Effector memory CD4-positive, alpha-beta T cell (primary cell): ENCODE measurements at regions not wholly inside any gene's neighbourhood (a gene's known extent, or its start where the extent isn't known, plus 50 kb on each side); places are given as distances from the start of the nearest gene placed in this dataset.

Experiments used
- DNase-seq, 3 donors: peaks; one replicate each; pipeline ENCODE4 v3.0.0-alpha.2; 2020
- H3K27ac ChIP-seq: 2 replicates; pipeline ENCODE4 v1.7.0; 2013; ENCODE audit warnings: mild to moderate bottlenecking, low read length, moderate library complexity; ENCODE audit not compliant: insufficient read depth, poor library complexity, severe bottlenecking
- H3K27me3 ChIP-seq: replicated peaks from 2 replicates; pipeline ENCODE4 v1.7.0; 2013; ENCODE audit warnings: mild to moderate bottlenecking, low read length; ENCODE audit not compliant: insufficient read depth, control insufficient read depth, poor library complexity, severe bottlenecking
- H3K36me3 ChIP-seq: 2 replicates; pipeline ENCODE4 v1.7.0; 2013; ENCODE audit warnings: mild to moderate bottlenecking, low read length, moderate library complexity; ENCODE audit not compliant: control insufficient read depth, insufficient read depth
- H3K4me1 ChIP-seq: 2 replicates; pipeline ENCODE4 v1.7.0; 2013; ENCODE audit warnings: low read length, mild to moderate bottlenecking; ENCODE audit not compliant: control insufficient read depth, insufficient read depth, poor library complexity, severe bottlenecking
- H3K4me3 ChIP-seq: 2 replicates; pipeline ENCODE4 v1.7.0; 2013; ENCODE audit warnings: low read length, low read depth, mild to moderate bottlenecking; ENCODE audit not compliant: insufficient read depth, poor library complexity, severe bottlenecking
- H3K9me3 ChIP-seq: 2 replicates; pipeline ENCODE4 v1.7.0; 2013; ENCODE audit warnings: mild to moderate bottlenecking, low read length, moderate library complexity; ENCODE audit not compliant: control insufficient read depth

DNA sequence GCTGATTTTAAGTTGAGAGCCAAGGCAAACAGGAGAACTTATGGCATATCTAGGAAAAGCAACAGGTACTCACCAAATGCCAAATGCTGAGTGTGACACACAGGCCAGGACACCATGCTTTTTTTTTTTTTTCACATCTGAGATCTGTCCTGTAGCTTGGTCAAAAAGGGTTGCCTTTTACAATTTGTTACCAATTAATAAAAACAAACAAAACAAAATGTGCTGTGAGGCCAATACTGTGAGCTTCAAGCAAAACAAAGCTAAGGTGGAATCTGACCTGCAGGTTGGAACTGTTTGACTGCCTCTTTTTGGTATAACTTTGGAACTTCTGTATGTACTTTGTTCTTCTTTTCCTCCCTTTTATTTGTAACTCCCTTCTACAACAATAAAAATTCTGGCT, 548.5 kb upstream of the IGFBP7 start:
- DNase-seq = no peak
- H3K9me3 ChIP-seq = no peaks in the 10 kb centered on the region
- no peak overlapping the region for H3K27ac ChIP-seq
- no peaks in the 10 kb centered on the region for H3K36me3 ChIP-seq
- no peaks in the 10 kb centered on the region for H3K4me1 ChIP-seq
- no peaks in the 10 kb centered on the region for H3K27me3 ChIP-seq
- no peak overlapping the region for H3K4me3 ChIP-seq

DNA sequence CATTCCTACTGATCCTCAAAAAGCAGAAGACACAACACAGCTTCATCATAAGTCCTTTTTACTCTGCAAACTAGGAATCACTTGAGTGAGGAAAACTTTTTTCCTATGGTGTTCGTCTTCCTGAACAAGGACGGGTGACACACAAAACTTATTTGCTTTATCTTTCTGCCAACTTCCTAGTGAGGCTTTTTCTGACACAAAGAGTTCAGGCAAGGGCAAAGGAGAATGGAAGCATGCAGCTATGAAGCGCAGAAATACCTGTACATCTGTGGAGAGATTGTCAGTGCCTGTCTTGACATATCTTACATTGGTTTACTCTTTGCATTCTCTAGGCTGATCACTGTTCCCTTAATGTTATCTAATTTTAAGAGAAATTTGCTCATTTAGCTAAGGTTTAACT, 548.0 kb upstream of the IGFBP7 start:
- DNase-seq = no peak
- no peaks in the 10 kb centered on the region for H3K27me3 ChIP-seq
- no peak overlapping the region for H3K27ac ChIP-seq
- no peak overlapping the region for H3K4me3 ChIP-seq
- H3K4me1 ChIP-seq = no peaks in the 10 kb centered on the region
- H3K36me3 ChIP-seq = no peaks in the 10 kb centered on the region
- H3K9me3 ChIP-seq = no peaks in the 10 kb centered on the region

DNA sequence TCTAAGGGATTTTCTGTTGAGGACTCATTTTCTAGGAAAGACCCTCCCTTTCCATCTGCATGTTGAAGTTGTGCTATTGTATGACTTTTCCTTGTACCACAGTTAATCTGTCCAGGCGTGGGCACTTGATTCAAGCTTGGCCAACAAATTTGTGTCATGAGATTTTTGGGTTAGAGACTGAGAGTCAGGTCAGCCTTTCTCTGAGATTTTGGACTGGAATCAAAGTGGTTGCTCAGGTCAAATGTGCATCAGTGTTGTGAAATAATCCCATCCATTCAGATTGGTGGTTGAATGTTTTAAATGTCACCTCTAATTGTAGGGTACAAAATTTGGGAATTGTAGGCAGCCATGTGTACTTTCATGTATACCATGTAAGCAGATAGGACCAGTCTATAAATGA, 545.2 kb upstream of the IGFBP7 start:
- no peaks in the 10 kb centered on the region for H3K4me1 ChIP-seq
- H3K27ac ChIP-seq = no peak overlapping the region
- H3K9me3 ChIP-seq = no peaks in the 10 kb centered on the region
- no peak for DNase-seq
- no peak overlapping the region for H3K4me3 ChIP-seq
- H3K36me3 ChIP-seq = no peaks in the 10 kb centered on the region
- H3K27me3 ChIP-seq = no peaks in the 10 kb centered on the region

DNA sequence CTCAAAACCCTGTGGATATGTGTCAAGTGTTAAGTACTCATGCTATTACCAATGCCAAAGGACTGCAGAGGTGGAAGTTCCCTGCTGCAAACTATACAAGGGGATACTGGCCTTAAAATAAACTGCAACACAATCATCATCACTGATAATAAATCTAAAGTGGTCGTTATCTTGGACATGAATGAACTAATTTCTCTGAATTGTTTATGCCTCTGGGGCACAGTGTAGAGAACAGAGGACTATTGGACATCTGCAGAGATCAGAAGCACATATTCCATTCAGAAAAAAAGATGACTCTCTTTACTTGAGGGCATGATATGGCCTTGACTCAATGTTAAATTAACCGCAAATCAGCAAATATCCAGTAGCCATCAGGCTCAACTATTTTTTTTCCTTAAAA, 542.6 kb upstream of the IGFBP7 start:
- Histone ChIP-seq H3K4me1 (no peaks in the 10 kb centered on the region), H3K27ac (no peak overlapping the region), H3K9me3 (no peaks in the 10 kb centered on the region), H3K36me3 (no peaks in the 10 kb centered on the region), H3K27me3 (no peaks in the 10 kb centered on the region), H3K4me3 (no peak overlapping the region)
- DNase-seq = no peak

DNA sequence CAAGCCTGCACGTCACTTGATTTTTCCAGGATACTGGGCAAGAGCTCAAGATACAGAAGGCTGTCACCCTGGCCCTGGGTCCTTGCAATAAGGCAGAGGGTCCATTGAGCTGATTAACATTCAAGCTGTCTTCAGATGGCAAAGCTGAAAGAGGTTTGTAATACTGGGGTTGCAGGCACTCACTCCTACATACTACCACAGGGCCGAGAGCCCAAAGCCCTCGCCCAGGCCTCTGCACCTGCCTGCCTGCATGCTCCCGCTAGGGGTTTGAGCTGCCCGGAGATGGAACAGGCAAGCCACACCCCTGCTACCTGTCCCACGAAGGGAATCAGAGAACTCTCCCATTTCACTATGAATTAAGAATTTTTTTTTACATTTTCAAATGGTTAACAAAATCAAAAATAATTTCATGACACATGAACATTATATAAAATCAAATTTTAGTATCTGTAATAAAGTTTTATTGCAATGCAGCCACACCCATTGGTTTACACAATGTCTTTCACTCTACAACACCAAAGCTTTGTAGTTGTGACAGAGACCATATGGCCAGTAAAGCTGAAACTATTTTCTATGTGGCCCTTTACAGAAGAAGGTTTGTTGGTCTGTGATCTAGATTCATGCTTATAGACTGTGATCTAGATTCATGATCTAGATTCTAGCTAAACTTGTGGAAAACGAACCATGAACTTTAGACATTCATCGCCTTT, 530.4 kb upstream of the IGFBP7 start:
- no peak for DNase-seq
- H3K9me3 ChIP-seq = no peaks in the 10 kb centered on the region
- no peak overlapping the region for H3K4me3 ChIP-seq
- H3K4me1 ChIP-seq = no peaks in the 10 kb centered on the region
- H3K27me3 ChIP-seq = no peaks in the 10 kb centered on the region
- H3K36me3 ChIP-seq = no peaks in the 10 kb centered on the region
- H3K27ac ChIP-seq = no peak overlapping the region

DNA sequence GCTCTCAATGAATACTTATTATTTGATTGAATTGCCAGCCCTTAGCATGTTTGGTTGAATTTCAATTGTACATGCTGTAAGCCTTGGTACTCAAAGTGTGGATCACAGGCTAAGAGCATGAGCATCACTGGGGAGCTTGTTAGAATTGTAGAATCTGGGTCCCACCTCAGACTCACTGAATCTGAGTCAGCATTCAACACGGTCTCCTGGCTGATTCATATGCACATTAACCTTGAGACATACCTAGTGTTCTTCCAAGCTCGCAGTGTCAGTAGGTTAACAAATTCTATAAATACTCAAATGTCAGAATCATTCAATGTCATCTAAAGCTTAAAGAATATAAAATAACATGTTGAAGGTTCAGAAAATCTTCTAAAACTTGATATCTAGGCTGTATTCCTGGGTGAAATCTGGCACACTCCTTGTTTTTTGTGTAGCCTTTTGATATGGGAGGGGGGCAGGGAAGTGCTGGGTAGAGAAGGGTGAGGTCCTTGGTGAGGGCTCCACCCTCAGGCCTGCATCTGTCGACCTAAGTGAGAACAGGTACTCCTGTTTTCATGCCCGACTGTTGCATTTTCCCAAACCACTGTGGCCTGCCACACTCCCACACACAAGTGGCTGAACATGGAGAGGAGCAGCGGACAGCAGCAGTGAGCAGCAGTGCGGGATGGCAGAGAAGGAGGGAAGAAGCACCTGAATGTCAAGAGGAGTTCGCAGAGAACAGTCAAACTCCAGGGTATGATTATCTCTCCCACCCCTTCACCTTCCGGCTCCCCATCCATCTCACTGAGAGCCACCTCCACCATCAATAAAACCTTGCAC, 529.6 kb upstream of the IGFBP7 start:
- Histone ChIP-seq H3K27ac (no peak overlapping the region), H3K36me3 (no peaks in the 10 kb centered on the region), H3K27me3 (no peaks in the 10 kb centered on the region), H3K9me3 (no peaks in the 10 kb centered on the region), H3K4me1 (no peaks in the 10 kb centered on the region), H3K4me3 (no peak overlapping the region)
- no peak for DNase-seq

DNA sequence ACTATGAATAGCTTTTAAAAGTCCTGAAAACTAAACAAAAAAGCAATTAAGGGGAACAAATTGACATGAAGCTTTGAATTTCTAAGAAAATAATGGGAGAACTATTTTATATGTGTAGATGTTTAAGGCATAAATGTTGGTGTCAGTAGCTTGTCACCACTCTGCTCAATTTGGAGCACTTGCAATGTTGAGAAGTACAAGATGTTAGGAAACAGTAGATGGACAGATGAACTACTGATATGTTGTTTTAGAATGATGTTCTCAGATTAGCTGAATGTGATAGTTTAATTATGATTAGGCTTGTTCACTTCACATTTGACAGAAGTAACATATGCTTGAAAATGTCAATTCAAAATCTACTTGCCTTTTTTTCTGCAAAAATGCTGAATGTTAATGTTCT, 525.7 kb upstream of the IGFBP7 start:
- H3K9me3 ChIP-seq = no peaks in the 10 kb centered on the region
- DNase-seq = no peak
- no peaks in the 10 kb centered on the region for H3K4me1 ChIP-seq
- H3K36me3 ChIP-seq = no peaks in the 10 kb centered on the region
- H3K27ac ChIP-seq = no peak overlapping the region
- no peak overlapping the region for H3K4me3 ChIP-seq
- no peaks in the 10 kb centered on the region for H3K27me3 ChIP-seq

DNA sequence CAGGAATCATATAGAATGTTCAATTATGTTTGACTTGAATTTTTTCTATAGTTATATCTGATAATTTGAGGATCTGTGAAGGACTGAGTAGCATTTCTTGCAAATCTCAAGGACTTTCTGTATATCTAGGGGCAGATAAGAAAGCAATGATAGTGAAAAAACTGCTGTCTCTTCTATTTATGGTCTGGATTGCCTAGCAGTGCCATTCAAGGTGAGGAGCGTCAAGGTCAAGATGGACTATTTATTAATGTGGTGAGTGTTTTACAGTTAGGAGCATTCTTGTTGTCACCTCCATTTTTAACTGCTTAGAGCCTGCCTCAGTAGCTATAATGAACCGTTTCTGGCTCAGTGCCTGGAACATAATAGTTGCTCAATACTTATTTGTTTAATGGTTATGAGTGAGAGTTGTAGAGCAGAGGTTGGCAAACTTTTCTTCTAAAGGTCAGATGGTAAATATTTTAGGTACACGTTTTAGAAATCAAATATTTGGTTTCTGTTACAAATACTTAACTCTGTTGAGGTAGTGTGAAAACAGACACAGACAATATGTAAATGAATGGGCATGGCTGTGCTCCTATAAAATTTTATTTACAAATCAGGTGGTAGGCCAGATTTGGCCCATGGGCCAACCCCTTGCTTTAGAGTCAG, 523.2 kb upstream of the IGFBP7 start:
- no peak for DNase-seq
- Histone ChIP-seq H3K27me3 (no peaks in the 10 kb centered on the region), H3K9me3 (no peaks in the 10 kb centered on the region), H3K4me3 (no peak overlapping the region), H3K27ac (no peak overlapping the region), H3K4me1 (no peaks in the 10 kb centered on the region), H3K36me3 (no peaks in the 10 kb centered on the region)

DNA sequence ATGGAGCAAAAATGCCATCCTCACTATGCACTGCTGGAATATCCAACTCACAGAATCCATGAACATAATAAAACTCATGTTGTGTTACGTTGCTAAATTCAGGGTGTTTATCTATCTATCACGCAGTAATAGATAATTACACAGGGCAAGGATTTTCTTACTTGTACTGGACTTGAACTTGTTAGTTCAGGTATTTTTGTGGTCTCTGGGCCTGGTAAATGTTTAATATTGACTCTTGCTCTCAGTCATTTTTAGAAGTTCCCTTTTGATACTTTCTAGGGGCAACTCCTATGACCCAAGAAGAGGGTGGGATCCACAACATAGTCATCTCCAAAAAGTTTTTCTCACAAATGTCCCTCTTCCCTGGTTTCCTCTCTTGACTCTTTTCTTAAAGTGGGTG, 522.4 kb upstream of the IGFBP7 start:
- H3K27me3 ChIP-seq = no peaks in the 10 kb centered on the region
- no peak overlapping the region for H3K27ac ChIP-seq
- H3K4me1 ChIP-seq = no peaks in the 10 kb centered on the region
- DNase-seq = no peak
- H3K9me3 ChIP-seq = no peaks in the 10 kb centered on the region
- H3K36me3 ChIP-seq = no peaks in the 10 kb centered on the region
- H3K4me3 ChIP-seq = no peak overlapping the region

DNA sequence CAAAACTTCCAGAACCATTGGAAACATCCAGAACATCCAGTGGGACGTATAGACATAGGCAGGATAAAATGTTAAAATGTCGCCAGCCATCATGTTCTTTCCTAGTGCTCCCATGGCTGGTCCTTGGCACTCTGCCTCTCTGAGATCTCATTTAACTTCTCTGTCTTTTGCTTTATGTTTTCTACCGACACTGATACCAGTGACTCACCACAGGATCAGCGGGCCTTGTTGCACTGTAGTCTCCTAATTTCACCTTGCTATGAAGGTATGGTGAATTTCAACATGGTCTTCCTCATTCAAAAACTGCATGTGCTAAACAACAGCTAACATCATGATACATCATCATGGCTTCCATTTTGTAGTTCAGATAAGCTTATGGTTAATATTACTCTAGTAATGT, 521.0 kb upstream of the IGFBP7 start:
- Histone ChIP-seq H3K4me1 (no peaks in the 10 kb centered on the region), H3K27ac (no peak overlapping the region)

More for the DNA sequence above, 521.0 kb upstream of the IGFBP7 start:
- Histone ChIP-seq H3K9me3 (no peaks in the 10 kb centered on the region), H3K4me3 (no peak overlapping the region), H3K27me3 (no peaks in the 10 kb centered on the region), H3K36me3 (no peaks in the 10 kb centered on the region)
- DNase-seq = no peak
